Cardiac muscle cell (in vitro differentiated cells and primary cell): ENCODE measurements at regions not wholly inside any gene's neighbourhood (a gene's known extent, or its start where the extent isn't known, plus 50 kb on each side); places are given as distances from the start of the nearest gene placed in this dataset.
"Not testable (repeated sequence)": the region's sequence is repeated elsewhere in the genome, so short reads cannot be mapped to it uniquely, and the experiment has no call there.

Experiments used
- DNase-seq, 2 donors: peaks; one replicate each; pipeline versions ENCODE4 v3.0.0 to v3.0.0-alpha.2; 2010 to 2017; ENCODE audit warnings: low read depth in 1 of 2, low spot score in 1 of 2
- H3K27ac ChIP-seq: fragments of 200-600 bp; sonication (generic); 2 replicates; pipeline ENCODE4 v1.5.1; 2016
- H3K27me3 ChIP-seq: fragments of 200-600 bp; sonication (generic); 2 replicates; pipeline ENCODE4 v1.6.0; 2016; ENCODE audit warnings: control low read depth
- H3K36me3 ChIP-seq: fragments of 200-600 bp; sonication (generic); 2 replicates; pipeline ENCODE4 v1.5.1; 2016; ENCODE audit warnings: control low read depth
- H3K4me1 ChIP-seq: fragments of 200-600 bp; sonication (generic); 2 replicates; pipeline ENCODE4 v1.8.1; 2017; ENCODE audit warnings: low read depth, mild to moderate bottlenecking, mixed run types
- H3K4me3 ChIP-seq: fragments of 200-600 bp; sonication (generic); 2 replicates; pipeline ENCODE4 v1.5.1; 2016; ENCODE audit warnings: mild to moderate bottlenecking
- H3K9me3 ChIP-seq: fragments of 200-600 bp; sonication (generic); 2 replicates; pipeline ENCODE4 v1.5.1; 2017; ENCODE audit warnings: low read depth, mild to moderate bottlenecking, control low read depth
- TF ChIP-seq, protein P1 (sequence below): IDR thresholded peaks from 2 replicates; pipeline ENCODE4 v1.5.1; 2012; ENCODE audit warnings: low read depth, mild to moderate bottlenecking, low read length

- H3K4me1 ChIP-seq: no peaks in the 10 kb centered on the region
- H3K27ac ChIP-seq: no peak overlapping the region
- no peaks in the 10 kb centered on the region for H3K9me3 ChIP-seq
- no peak overlapping the region for H3K4me3 ChIP-seq
- H3K36me3 ChIP-seq: no peaks in the 10 kb centered on the region
- no peaks in the 10 kb centered on the region for H3K27me3 ChIP-seq
- TF ChIP-seq, protein P1, sequence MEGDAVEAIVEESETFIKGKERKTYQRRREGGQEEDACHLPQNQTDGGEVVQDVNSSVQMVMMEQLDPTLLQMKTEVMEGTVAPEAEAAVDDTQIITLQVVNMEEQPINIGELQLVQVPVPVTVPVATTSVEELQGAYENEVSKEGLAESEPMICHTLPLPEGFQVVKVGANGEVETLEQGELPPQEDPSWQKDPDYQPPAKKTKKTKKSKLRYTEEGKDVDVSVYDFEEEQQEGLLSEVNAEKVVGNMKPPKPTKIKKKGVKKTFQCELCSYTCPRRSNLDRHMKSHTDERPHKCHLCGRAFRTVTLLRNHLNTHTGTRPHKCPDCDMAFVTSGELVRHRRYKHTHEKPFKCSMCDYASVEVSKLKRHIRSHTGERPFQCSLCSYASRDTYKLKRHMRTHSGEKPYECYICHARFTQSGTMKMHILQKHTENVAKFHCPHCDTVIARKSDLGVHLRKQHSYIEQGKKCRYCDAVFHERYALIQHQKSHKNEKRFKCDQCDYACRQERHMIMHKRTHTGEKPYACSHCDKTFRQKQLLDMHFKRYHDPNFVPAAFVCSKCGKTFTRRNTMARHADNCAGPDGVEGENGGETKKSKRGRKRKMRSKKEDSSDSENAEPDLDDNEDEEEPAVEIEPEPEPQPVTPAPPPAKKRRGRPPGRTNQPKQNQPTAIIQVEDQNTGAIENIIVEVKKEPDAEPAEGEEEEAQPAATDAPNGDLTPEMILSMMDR: no peak
- DNase-seq: no peak
These were observed 79.0 kb upstream of the EDA2R start for GRCh38 chrX:66717926-66718325.

- no peak overlapping the region for H3K4me3 ChIP-seq
- no peaks in the 10 kb centered on the region for H3K27me3 ChIP-seq
- no peak overlapping the region for H3K27ac ChIP-seq
- TF ChIP-seq, protein P1: no peak
- no peaks in the 10 kb centered on the region for H3K36me3 ChIP-seq
- H3K4me1 ChIP-seq: no peaks in the 10 kb centered on the region
- no peaks in the 10 kb centered on the region for H3K9me3 ChIP-seq
- DNase-seq: no peak
These were observed 59.7 kb upstream of the EDA2R start for GRCh38 chrX:66698273-66699204.

GRCh38 chrX:66692512-66692911 is 53.6 kb upstream of the EDA2R start:
- H3K4me1 ChIP-seq, DNase-seq: not testable (repeated sequence)

More at GRCh38 chrX:66692512-66692911, 53.6 kb upstream of the EDA2R start:
- H3K4me3 ChIP-seq, H3K36me3 ChIP-seq, H3K27ac ChIP-seq, H3K27me3 ChIP-seq, H3K9me3 ChIP-seq: not testable (repeated sequence)
